DOHH2 (cell line): ENCODE measurements at regions not wholly inside any gene's neighbourhood (a gene's known extent, or its start where the extent isn't known, plus 50 kb on each side); places are given as distances from the start of the nearest gene placed in this dataset.

Source experiments
- CTCF ChIP-seq: fragments of 200-600 bp; sonication (generic); IDR thresholded peaks from one replicate; pipeline ENCODE4 v1.5.1; 2014; ENCODE audit warnings: antibody characterized with exemption, mild to moderate bottlenecking, low read depth, low read length; ENCODE audit not compliant: poor library complexity, severe bottlenecking
- EZH2phosphoT487 ChIP-seq: fragments of 200-600 bp; sonication (generic); IDR thresholded peaks from 2 replicates; pipeline ENCODE4 v1.6.1; 2017; ENCODE audit warnings: borderline replicate concordance, mild to moderate bottlenecking, antibody characterized with exemption, low read length, moderate library complexity, mixed read lengths

- no peak for TF ChIP-seq CTCF
- TF ChIP-seq EZH2phosphoT487: no peak
Measured at GRCh38 chr9:106127776-106128175, 433.4 kb downstream of the TMEM38B start.
